GM19351 (cell line): ENCODE measurements at regions not wholly inside any gene's neighbourhood (a gene's known extent, or its start where the extent isn't known, plus 50 kb on each side); places are given as distances from the start of the nearest gene placed in this dataset.
"Not testable (repeated sequence)": the region's sequence is repeated elsewhere in the genome, so short reads cannot be mapped to it uniquely, and the experiment has no call there.

Source experiments
- ATAC-seq: cut with Tn5 transposase; IDR thresholded peaks from one replicate; pipeline ENCODE4 v1.9.1; 2021; ENCODE audit warnings: mild to moderate bottlenecking, moderate library complexity; ENCODE audit not compliant: unreplicated experiment

- ATAC-seq: no peak
These were observed 346.3 kb upstream of the UBE2E2 start for GRCh38 chr3:22856811-22857210.

GRCh38 chr3:22858486-22858885 is 344.6 kb upstream of the UBE2E2 start:
- ATAC-seq: no peak

- no peak for ATAC-seq
These were observed 343.5 kb upstream of the UBE2E2 start for GRCh38 chr3:22859618-22860017.

- no peak for ATAC-seq
These were observed 341.7 kb upstream of the UBE2E2 start for GRCh38 chr3:22861426-22861825.

- no peak for ATAC-seq
These were observed 341.0 kb upstream of the UBE2E2 start for GRCh38 chr3:22862111-22862510.

GRCh38 chr3:22882834-22883233 is 320.3 kb upstream of the UBE2E2 start:
- not testable (repeated sequence) for ATAC-seq

- ATAC-seq: no peak
These were observed 318.1 kb upstream of the UBE2E2 start for GRCh38 chr3:22885039-22885438.

- ATAC-seq: no peak
These were observed 317.4 kb upstream of the UBE2E2 start for GRCh38 chr3:22885574-22886341.

- no peak for ATAC-seq
These were observed 316.6 kb upstream of the UBE2E2 start for GRCh38 chr3:22886439-22887068.

- ATAC-seq: peak; percentile 70
These were observed 315.3 kb upstream of the UBE2E2 start for GRCh38 chr3:22887664-22888291.

GRCh38 chr3:22893101-22893500 is 310.0 kb upstream of the UBE2E2 start:
- ATAC-seq: no peak

- ATAC-seq: no peak
These were observed 309.3 kb upstream of the UBE2E2 start for GRCh38 chr3:22893644-22894325.

- no peak for ATAC-seq
These were observed 308.3 kb upstream of the UBE2E2 start for GRCh38 chr3:22894865-22895264.

- ATAC-seq: no peak
These were observed 307.5 kb upstream of the UBE2E2 start for GRCh38 chr3:22895671-22896070.

- ATAC-seq: no peak
These were observed 304.6 kb upstream of the UBE2E2 start for GRCh38 chr3:22898558-22898957.

GRCh38 chr3:22899441-22899840 is 303.7 kb upstream of the UBE2E2 start:
- no peak for ATAC-seq

- no peak for ATAC-seq
These were observed 302.8 kb upstream of the UBE2E2 start for GRCh38 chr3:22900296-22900695.

- ATAC-seq: no peak
These were observed 301.4 kb upstream of the UBE2E2 start for GRCh38 chr3:22901684-22902083.

GRCh38 chr3:22907161-22907780 is 295.9 kb upstream of the UBE2E2 start:
- no peak for ATAC-seq

- no peak for ATAC-seq
These were observed 295.3 kb upstream of the UBE2E2 start for GRCh38 chr3:22907796-22908195.

GRCh38 chr3:22908989-22909507 is 294.1 kb upstream of the UBE2E2 start:
- ATAC-seq: no peak
